CD4-positive, alpha-beta T cell (primary cell): ENCODE measurements at regions not wholly inside any gene's neighbourhood (a gene's known extent, or its start where the extent isn't known, plus 50 kb on each side); places are given as distances from the start of the nearest gene placed in this dataset.

Experiments used
- ATAC-seq: fragments of 200-7000 bp; cut with Tn5 transposase; one replicate; pipeline ENCODE4 v1.10.0; 2022; ENCODE audit warnings: mild to moderate bottlenecking; ENCODE audit not compliant: poor library complexity
- CTCF ChIA-PET: fragments of 350-600 bp; sonication (Branson Sonifier 250); formaldehyde crosslinking; loops from one replicate; lab custom pipeline; 2021; ENCODE audit warnings: antibody characterized with exemption, inconsistent platforms; lab: Charles Lee
- POLR2A ChIA-PET: fragments of 350-600 bp; sonication (Branson Sonifier 250); formaldehyde crosslinking; loops from one replicate; lab custom pipeline; 2021; ENCODE audit warnings: antibody characterized with exemption, inconsistent platforms; lab: Charles Lee
- DNase-seq, 14 experiments: peaks; one replicate each; pipeline ENCODE4 v3.0.0-alpha.2; 2013 to 2020; ENCODE audit warnings: mixed read lengths in 2 of 14
- H3K27ac ChIP-seq, 2 donors: one replicate each; pipeline versions ENCODE4 v1.5.1 to v1.7.0; 2013; ENCODE audit warnings: low read length in 2 of 2, low read depth in 1 of 2, mild to moderate bottlenecking in 1 of 2
- H3K27me3 ChIP-seq, 2 experiments: 1 replicate in 1 of 2; 2 replicates in 1 of 2; pipeline versions ENCODE4 v1.6.1 to v1.7.0; 2013; ENCODE audit warnings: low read length in 2 of 2, control low read depth in 1 of 2, mild to moderate bottlenecking in 1 of 2, moderate library complexity in 1 of 2; ENCODE audit not compliant: insufficient read depth in 2 of 2, control insufficient read depth in 1 of 2
- H3K36me3 ChIP-seq: one replicate; pipeline ENCODE4 v1.6.1; 2013; ENCODE audit warnings: low read length, control low read depth; ENCODE audit not compliant: insufficient read depth
- H3K4me1 ChIP-seq: one replicate; pipeline ENCODE4 v1.6.1; 2013; ENCODE audit warnings: low read length, control low read depth; ENCODE audit not compliant: insufficient read depth
- H3K4me3 ChIP-seq: one replicate; pipeline ENCODE4 v1.5.1; 2013; ENCODE audit warnings: mild to moderate bottlenecking, low read length, moderate library complexity
- H3K9me3 ChIP-seq, 2 experiments: 1 replicate in 1 of 2; 2 replicates in 1 of 2; pipeline versions ENCODE4 v1.6.1 to v1.7.0; 2013; ENCODE audit warnings: low read length in 2 of 2, mild to moderate bottlenecking in 2 of 2, control low read depth in 1 of 2, moderate library complexity in 1 of 2; ENCODE audit not compliant: control insufficient read depth in 1 of 2, insufficient read depth in 1 of 2
- H3K27ac Mint-ChIP-seq: one replicate; pipeline ENCODE4 v1.8.0; 2020; ENCODE audit warnings: mixed read lengths
- H3K27me3 Mint-ChIP-seq: one replicate; pipeline ENCODE4 v1.8.0; 2021; ENCODE audit warnings: mixed read lengths
- H3K36me3 Mint-ChIP-seq: one replicate; pipeline ENCODE4 v1.8.0; 2021; ENCODE audit warnings: low read depth, mixed read lengths
- H3K4me1 Mint-ChIP-seq: one replicate; pipeline ENCODE4 v1.8.0; 2021; ENCODE audit warnings: low read depth, mixed read lengths
- H3K4me3 Mint-ChIP-seq: one replicate; pipeline ENCODE4 v1.8.0; 2020; ENCODE audit warnings: mild to moderate bottlenecking, mixed read lengths
- H3K9me3 Mint-ChIP-seq: one replicate; pipeline ENCODE4 v1.8.0; 2020; ENCODE audit warnings: mixed read lengths
- intact Hi-C, 2 experiments: fragments of 100-400 bp; cut with DNase I in 1 of 2; cut with micrococcal nuclease in 1 of 2; formaldehyde crosslinking; loops; one replicate each; pipeline versions ENCODE4 v1.15.1 to v1.9.0; 2023 to 2025; cut with DNase I, micrococcal nuclease
- TF ChIP-seq, protein P1 (sequence below): fragments of 200-600 bp; IDR thresholded peaks from one replicate; pipeline ENCODE4 v1.8.0; 2022; ENCODE audit warnings: antibody characterized with exemption, mild to moderate bottlenecking

GRCh38 chr10:107442035-107442505 is 277.6 kb upstream of the SORCS1 start:
- ChIA-PET POLR2A (no interaction called here), CTCF (no interaction called here)
- H3K9me3 Mint-ChIP-seq, result peaks cover 10% of the 10 kb centered on the region
- DNase-seq (no peak), ATAC-seq (no peak)
- Histone ChIP-seq H3K4me1 (no peaks in the 10 kb centered on the region), H3K9me3 (peaks cover 0 to 3% of the 10 kb centered on the region in 2 experiments), H3K27me3 (no peaks in the 10 kb centered on the region), H3K36me3 (no peaks in the 10 kb centered on the region), H3K27ac (no peak overlapping the region), H3K4me3 (no peak overlapping the region)
- no peak overlapping the region for H3K27ac Mint-ChIP-seq
- intact Hi-C loops, result no loop called here
- no peaks in the 10 kb centered on the region for H3K36me3 Mint-ChIP-seq
- H3K4me1 Mint-ChIP-seq, result no peaks in the 10 kb centered on the region
- TF ChIP-seq, protein P1, sequence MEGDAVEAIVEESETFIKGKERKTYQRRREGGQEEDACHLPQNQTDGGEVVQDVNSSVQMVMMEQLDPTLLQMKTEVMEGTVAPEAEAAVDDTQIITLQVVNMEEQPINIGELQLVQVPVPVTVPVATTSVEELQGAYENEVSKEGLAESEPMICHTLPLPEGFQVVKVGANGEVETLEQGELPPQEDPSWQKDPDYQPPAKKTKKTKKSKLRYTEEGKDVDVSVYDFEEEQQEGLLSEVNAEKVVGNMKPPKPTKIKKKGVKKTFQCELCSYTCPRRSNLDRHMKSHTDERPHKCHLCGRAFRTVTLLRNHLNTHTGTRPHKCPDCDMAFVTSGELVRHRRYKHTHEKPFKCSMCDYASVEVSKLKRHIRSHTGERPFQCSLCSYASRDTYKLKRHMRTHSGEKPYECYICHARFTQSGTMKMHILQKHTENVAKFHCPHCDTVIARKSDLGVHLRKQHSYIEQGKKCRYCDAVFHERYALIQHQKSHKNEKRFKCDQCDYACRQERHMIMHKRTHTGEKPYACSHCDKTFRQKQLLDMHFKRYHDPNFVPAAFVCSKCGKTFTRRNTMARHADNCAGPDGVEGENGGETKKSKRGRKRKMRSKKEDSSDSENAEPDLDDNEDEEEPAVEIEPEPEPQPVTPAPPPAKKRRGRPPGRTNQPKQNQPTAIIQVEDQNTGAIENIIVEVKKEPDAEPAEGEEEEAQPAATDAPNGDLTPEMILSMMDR, result no peak
- no peaks in the 10 kb centered on the region for H3K27me3 Mint-ChIP-seq
- H3K4me3 Mint-ChIP-seq, result no peak overlapping the region

- Mint-ChIP-seq H3K27ac (no peak overlapping the region), H3K36me3 (no peaks in the 10 kb centered on the region), H3K27me3 (no peaks in the 10 kb centered on the region), H3K9me3 (peaks cover 7% of the 10 kb centered on the region), H3K4me3 (no peak overlapping the region), H3K4me1 (no peaks in the 10 kb centered on the region)
- no peak for ATAC-seq
- Histone ChIP-seq H3K27me3 (no peaks in the 10 kb centered on the region), H3K36me3 (no peaks in the 10 kb centered on the region), H3K4me1 (no peaks in the 10 kb centered on the region), H3K9me3 (peaks cover 0 to 3% of the 10 kb centered on the region in 2 experiments), H3K4me3 (no peak overlapping the region), H3K27ac (no peak overlapping the region)
- TF ChIP-seq, protein P1, result no peak
- ChIA-PET POLR2A (no interaction called here), CTCF (no interaction called here)
- intact Hi-C loops, result no loop called here
- DNase-seq, result no peak
Observed at GRCh38 chr10:107440741-107441140, 276.2 kb upstream of the SORCS1 start.

DNA sequence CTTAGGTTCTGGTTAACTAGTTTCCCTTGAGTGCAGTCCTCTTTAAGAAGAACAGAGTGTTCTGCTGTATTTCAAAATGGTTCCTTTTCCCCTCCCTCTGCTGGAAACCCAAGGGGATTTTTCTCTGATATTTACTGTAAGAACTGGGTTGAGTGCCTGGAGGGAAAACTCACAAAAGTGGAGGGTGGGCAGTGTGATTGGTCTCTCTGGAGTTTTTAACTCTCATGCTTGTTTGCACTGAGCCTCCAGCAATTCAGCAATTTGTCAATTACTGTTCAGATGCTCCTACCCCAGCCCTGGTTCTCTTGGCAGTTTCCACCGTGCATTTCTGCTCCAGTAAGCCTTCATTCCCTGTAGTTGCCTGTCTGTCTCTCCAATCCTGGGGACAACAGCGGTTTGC is 273.4 kb upstream of the SORCS1 start:
- peaks cover 8% of the 10 kb centered on the region for H3K9me3 Mint-ChIP-seq
- H3K4me1 Mint-ChIP-seq, result no peaks in the 10 kb centered on the region
- H3K9me3 ChIP-seq, result no peaks in the 10 kb centered on the region
- no peak overlapping the region for H3K27ac Mint-ChIP-seq
- H3K27me3 ChIP-seq, result no peaks in the 10 kb centered on the region
- DNase-seq (no peak), ATAC-seq (no peak)
- TF ChIP-seq, protein P1, result no peak
- no peak overlapping the region for H3K27ac ChIP-seq
- H3K4me1 ChIP-seq, result no peaks in the 10 kb centered on the region
- ChIA-PET POLR2A (no interaction called here), CTCF (no interaction called here)
- intact Hi-C loops, result no loop called here
- H3K4me3 Mint-ChIP-seq, result no peak overlapping the region
- no peak overlapping the region for H3K4me3 ChIP-seq
- no peaks in the 10 kb centered on the region for H3K36me3 ChIP-seq
- H3K36me3 Mint-ChIP-seq, result no peaks in the 10 kb centered on the region
- H3K27me3 Mint-ChIP-seq, result no peaks in the 10 kb centered on the region
